HG02884 (cell line): ENCODE measurements at regions not wholly inside any gene's neighbourhood (a gene's known extent, or its start where the extent isn't known, plus 50 kb on each side); places are given as distances from the start of the nearest gene placed in this dataset.

ENCODE experiments used
- ATAC-seq: cut with Tn5 transposase; IDR thresholded peaks from one replicate; pipeline ENCODE4 v1.9.1; 2021; ENCODE audit warnings: mild to moderate bottlenecking, moderate library complexity; ENCODE audit not compliant: unreplicated experiment

GRCh38 chr21:16011719-16012118 lies 281.9 kb downstream of the USP25 start:
- no peak for ATAC-seq

DNA sequence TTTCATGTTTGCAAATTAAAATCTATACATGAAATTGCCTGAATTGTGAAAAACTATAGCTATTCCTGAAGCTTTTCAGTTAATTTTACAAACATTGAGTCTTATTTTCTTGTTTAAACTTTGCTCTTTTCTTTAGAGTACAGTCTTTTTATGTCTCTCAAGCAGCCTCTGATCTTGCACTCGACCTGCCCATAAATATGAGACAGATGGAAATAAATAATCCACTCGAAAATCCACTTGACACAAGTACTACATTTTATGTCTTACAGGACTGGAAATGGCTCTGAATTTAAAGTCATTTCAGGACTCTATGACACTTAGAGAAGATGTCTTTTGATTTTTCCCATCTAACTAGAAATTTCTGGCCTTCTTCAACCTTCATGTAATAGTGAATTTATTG lies 283.8 kb downstream of the USP25 start:
- no peak for ATAC-seq

DNA sequence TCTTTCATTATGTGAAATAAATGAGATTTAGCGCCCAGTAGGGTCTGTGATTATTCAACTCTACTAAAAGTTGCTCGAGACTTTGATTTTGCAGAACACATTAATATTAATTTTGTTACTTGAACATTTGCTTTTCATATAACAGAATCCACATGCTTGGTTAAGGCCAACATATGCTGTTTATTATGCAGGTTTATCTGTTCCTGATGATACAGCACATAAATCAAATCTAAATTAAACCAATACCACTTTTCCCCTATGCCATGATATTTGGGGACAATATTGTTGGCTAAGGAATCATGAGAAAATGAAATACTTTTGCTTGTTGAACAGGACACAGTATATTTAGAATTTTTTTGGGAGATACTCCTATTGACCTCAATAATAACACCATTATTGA lies 291.1 kb downstream of the USP25 start:
- no peak for ATAC-seq

- no peak for ATAC-seq
These were observed 292.3 kb downstream of the USP25 start for GRCh38 chr21:16022116-16022515.

DNA sequence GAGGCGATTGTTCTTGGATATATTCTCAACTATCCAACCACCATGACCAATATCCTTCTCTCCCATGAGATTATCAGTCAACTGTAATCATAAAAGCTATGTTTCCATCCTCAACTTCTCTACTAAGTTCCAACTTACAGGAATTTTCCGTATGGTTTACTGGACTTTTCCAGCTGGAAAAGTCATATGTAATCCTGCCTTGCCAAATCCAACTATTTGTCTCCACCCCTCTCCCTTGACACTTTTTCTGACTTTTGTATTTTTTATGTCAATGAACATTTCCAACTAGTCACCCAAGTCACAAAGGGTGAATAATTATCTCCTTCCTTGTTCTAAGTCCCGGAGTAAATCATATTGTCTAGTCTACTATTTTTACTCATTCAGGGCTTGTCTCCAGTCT lies 293.1 kb downstream of the USP25 start:
- ATAC-seq: no peak

DNA sequence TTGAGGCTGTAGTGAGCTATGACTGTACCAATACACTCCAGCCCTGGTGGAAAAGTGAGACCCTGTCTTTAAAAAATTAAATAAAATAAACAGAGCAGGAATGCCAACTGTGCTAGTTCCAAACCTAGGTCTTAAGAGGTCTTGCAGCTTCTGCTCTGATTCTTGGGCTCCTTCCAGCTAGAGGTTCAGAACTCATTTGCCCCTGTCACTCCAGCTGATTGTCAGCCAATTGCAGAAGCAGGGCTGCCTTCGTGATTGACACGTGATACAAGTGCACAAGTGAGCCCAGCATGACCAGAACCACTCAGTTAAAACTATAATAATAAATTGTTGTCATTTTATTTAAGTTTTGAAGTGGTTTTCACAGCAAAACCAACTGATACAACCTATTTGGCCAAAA lies 298.4 kb downstream of the USP25 start:
- ATAC-seq: no peak

DNA sequence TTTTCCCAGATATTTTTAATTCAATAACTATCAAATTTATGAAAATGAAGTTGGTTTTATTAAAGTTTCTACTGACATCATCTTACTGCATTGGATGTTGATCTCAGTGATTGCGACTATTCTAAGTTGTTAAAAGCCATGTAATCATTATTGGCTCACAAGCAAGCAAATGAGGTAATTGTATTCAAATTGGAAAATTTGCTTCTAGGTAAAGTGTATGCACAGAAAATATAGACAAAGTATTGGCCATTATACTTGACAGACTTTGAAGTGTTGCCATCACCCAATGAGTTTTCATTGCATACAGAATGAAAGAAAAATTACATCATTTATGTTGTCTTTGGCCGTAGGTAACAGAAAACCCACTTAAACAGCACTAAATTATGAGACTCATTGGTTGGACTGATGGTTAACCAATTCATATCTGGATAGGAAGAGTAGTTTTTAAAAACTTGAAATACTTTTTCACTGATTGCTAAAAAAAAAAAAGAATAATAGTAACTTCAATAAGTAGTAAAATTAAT lies 299.2 kb downstream of the USP25 start:
- ATAC-seq: no peak

GRCh38 chr21:16033193-16033592 lies 303.4 kb downstream of the USP25 start:
- ATAC-seq: no peak

DNA sequence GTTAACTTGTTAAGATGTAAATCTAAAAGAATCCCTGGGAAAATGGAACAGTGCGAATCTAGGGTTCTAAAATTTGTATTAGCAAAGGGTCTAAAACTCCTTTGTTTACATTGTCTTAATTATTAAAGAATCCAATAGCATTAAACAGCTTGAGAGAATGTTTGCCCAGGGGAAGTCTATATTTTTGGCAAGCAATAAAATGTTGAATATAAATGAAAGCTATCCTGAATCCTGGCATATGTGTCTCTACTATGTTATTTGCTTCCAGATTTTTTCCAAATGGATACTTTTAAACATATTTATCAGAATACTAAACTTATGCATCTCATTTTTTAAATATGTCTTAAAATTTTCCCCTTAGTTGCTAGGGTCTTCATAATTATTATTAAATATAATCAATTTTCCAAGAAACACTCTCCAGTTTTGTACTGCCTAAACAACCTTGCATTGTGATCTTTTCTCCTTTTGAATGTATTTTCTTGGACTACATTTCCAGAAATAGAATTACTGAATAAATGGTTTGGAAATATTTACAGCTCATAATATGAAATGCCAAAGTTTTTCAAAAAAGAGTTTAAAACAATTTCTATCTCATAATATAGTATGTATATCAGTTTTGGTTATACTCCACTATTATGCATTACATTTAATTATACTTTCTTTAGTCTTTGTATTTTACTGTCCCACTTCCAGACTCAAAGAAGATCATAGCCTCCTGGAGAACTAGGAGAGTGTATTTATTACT lies 304.8 kb downstream of the USP25 start:
- no peak for ATAC-seq

GRCh38 chr21:16037421-16037955 lies 307.7 kb downstream of the USP25 start:
- no peak for ATAC-seq

DNA sequence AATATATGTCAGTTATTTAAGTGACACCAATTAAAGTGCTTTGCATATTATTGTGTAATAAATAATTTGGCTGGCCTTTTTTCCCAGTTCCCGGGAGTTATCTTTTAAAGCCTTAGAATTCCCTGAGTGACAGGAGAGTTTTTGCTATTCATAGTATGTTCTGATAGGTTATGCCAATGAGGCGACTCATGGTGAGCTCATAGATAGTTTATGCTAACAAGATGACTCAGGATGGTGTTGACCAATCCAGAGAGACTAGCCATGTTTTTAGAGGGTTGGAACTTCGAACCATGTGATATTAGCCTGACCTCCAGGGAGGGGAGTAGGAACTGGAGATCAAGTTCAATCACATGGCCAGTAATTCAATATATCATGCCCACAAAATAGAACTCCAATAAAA lies 310.8 kb downstream of the USP25 start:
- no peak for ATAC-seq

GRCh38 chr21:16044676-16045075 lies 314.9 kb downstream of the USP25 start:
- ATAC-seq: no peak

DNA sequence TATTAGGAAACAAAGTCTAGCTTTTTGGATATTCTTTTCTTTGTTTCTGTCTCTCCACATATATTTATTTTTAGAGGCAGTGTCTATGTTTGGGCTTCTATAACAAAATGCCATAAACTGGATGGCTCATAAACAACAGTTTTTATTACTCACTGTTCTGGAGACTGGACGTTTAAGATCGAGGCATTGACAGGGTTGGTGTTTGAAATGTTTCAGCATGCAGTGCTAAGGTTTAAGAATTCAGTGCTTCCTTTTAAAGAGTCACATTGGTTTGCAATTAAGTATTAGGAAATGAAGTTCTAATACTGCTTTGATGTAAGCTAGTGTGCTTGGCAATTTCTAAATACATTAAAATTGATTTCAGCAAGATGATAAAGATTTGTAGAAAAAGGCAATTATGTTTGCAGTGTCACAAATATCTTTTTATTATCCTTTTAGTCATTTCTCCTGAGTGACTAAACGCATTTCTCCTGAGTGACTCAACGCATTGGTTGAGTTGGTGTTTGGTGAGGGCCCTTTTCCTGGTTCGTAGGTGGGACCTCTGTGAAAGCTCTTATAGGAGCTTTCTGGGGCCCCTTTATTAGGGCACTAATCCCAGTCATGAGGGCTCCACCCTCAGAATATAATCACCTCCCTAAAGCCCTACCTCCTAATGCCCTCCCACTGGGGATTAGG lies 317.0 kb downstream of the USP25 start:
- no peak for ATAC-seq

GRCh38 chr21:16047904-16048303 lies 318.1 kb downstream of the USP25 start:
- no peak for ATAC-seq

DNA sequence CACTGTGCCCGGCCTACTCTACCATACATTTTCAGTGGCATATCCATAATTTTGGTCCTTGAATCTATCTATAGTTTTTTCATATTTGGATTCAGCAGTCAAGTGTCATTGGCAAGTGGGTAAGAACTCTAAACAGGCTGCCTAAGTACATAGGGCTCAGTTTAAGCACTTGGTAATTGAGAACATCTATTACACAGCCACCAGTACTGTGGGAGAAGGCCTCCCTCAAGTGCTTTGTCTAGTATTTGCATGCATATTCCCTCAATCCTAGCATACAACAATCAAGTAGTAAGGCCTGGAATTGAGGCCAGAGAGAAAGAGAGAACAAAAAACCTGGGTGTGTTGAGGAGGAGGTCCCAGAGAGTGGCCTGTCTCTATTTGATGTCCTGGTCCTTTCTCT lies 325.2 kb downstream of the USP25 start:
- no peak for ATAC-seq

- no peak for ATAC-seq
These were observed 329.1 kb downstream of the USP25 start for GRCh38 chr21:16058896-16059295.

DNA sequence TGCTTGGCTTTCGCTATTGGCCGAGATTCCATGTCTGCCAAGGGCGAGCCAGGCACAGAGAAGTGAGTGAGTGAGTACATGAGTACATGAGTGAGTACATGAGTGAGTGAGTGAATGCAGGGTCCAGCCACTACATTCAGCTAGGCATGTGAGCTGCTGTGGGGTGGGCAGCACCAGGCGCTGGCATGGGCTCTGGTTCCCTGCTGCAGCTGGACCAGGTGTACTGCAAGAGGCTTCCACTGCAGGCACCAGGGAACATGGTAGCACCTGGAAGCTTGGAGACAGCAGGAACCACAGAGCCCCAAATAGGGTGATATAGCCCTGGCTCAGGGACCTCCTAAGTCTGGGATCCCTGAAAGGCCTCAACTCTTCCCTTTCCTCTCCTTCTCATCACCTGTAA lies 330.2 kb downstream of the USP25 start:
- ATAC-seq: no peak

GRCh38 chr21:16061194-16061593 lies 331.4 kb downstream of the USP25 start:
- no peak for ATAC-seq

GRCh38 chr21:16069178-16070112 lies 339.7 kb downstream of the USP25 start:
- no peak for ATAC-seq

GRCh38 chr21:16070207-16070651 lies 340.4 kb downstream of the USP25 start:
- no peak for ATAC-seq

- no peak for ATAC-seq
These were observed 341.3 kb downstream of the USP25 start for GRCh38 chr21:16071092-16071491.
